IMR-90 (cell line): ENCODE measurements at regions not wholly inside any gene's neighbourhood (a gene's known extent, or its start where the extent isn't known, plus 50 kb on each side); places are given as distances from the start of the nearest gene placed in this dataset.

Source experiments
- ATAC-seq: fragments of 200-7000 bp; cut with Tn5 transposase; 2 replicates; pipeline ENCODE4 v1.9.1; 2020; ENCODE audit warnings: low read depth, mild to moderate bottlenecking, moderate library complexity
- BruUV-seq: library from RNA; stranded (reverse); fragments of 400-500 nt; replicated peaks from 2 replicates; lab custom pipeline; 2021; lab: Mats Ljungman, UMichigan
- CTCF ChIA-PET: fragments of 300-600 bp; formaldehyde crosslinking; extraction: SDS; loops from one replicate; lab custom pipeline; 2021; ENCODE audit warnings: antibody characterized with exemption; lab: Yijun Ruan, JAX
- POLR2A ChIA-PET: fragments of 300-600 bp; sonication (Branson Sonifier 250); formaldehyde crosslinking; loops from one replicate; lab custom pipeline; 2022; ENCODE audit warnings: antibody characterized with exemption; ENCODE audit not compliant: unreplicated experiment; lab: Charles Lee
- DNase-seq: peaks from one replicate; pipeline ENCODE4 v3.0.0; 2013
- H2AFZ ChIP-seq: replicated peaks from 2 replicates; pipeline ENCODE3; 2013; ENCODE audit warnings: low read length, mild to moderate bottlenecking; ENCODE audit not compliant: poor library complexity
- H2AK5ac ChIP-seq: 2 replicates; pipeline ENCODE4 v1.6.1; 2013; ENCODE audit warnings: low read depth, low read length, inconsistent platforms
- H2AK9ac ChIP-seq: replicated peaks from 2 replicates; pipeline ENCODE3; 2013; ENCODE audit warnings: mild to moderate bottlenecking, low read depth, low read length, moderate library complexity; ENCODE audit not compliant: poor library complexity
- H2BK120ac ChIP-seq: 2 replicates; pipeline ENCODE4 v1.6.1; 2013; ENCODE audit warnings: low read depth, low read length, inconsistent platforms
- H2BK15ac ChIP-seq: 3 replicates; pipeline ENCODE4 v1.6.1; 2013; ENCODE audit warnings: low read depth, low read length, inconsistent platforms
- H2BK20ac ChIP-seq: 2 replicates; pipeline ENCODE4 v1.6.1; 2013; ENCODE audit warnings: low read depth, mild to moderate bottlenecking, inconsistent platforms, low read length, moderate library complexity
- H2BK5ac ChIP-seq: 2 replicates; pipeline ENCODE4 v1.6.1; 2013; ENCODE audit warnings: mild to moderate bottlenecking, low read depth, low read length, inconsistent platforms; ENCODE audit not compliant: poor library complexity, severe bottlenecking
- H3K14ac ChIP-seq: replicated peaks from 2 replicates; pipeline ENCODE4 v1.6.1; 2013; ENCODE audit warnings: low read depth, low read length, inconsistent platforms
- H3K18ac ChIP-seq: 2 replicates; pipeline ENCODE4 v1.6.1; 2013; ENCODE audit warnings: low read depth, low read length, control low read depth
- H3K23ac ChIP-seq: 2 replicates; pipeline ENCODE4 v1.6.1; 2013; ENCODE audit warnings: low read depth, low read length, inconsistent platforms
- H3K27ac ChIP-seq: 2 replicates; pipeline ENCODE4 v1.5.1; 2013; ENCODE audit warnings: mild to moderate bottlenecking, control low read depth, low read length; ENCODE audit not compliant: insufficient read depth
- H3K27me3 ChIP-seq: 2 replicates; pipeline ENCODE4 v1.6.1; 2013; ENCODE audit warnings: low read length; ENCODE audit not compliant: control insufficient read depth, insufficient read depth
- H3K36me3 ChIP-seq: 2 replicates; pipeline ENCODE4 v1.6.1; 2013; ENCODE audit warnings: low read length, mixed read lengths; ENCODE audit not compliant: control insufficient read depth, insufficient read depth
- H3K4ac ChIP-seq: 2 replicates; pipeline ENCODE4 v1.6.1; 2013; ENCODE audit warnings: low read depth, low read length, inconsistent platforms
- H3K4me1 ChIP-seq: 2 replicates; pipeline ENCODE4 v1.6.1; 2013; ENCODE audit warnings: low read length, mixed read lengths; ENCODE audit not compliant: control insufficient read depth, insufficient read depth
- H3K4me2 ChIP-seq: 2 replicates; pipeline ENCODE4 v1.6.1; 2013; ENCODE audit warnings: low read depth, mild to moderate bottlenecking, control low read depth, low read length, moderate library complexity
- H3K4me3 ChIP-seq: 2 replicates; pipeline ENCODE4 v1.5.1; 2013; ENCODE audit warnings: low read depth, mild to moderate bottlenecking, control low read depth, low read length, moderate library complexity; ENCODE audit not compliant: insufficient read depth
- H3K56ac ChIP-seq: 2 replicates; pipeline ENCODE4 v1.6.1; 2013; ENCODE audit warnings: low read length, inconsistent platforms; ENCODE audit not compliant: insufficient read depth; ENCODE audit errors: extremely low read depth
- H3K79me1 ChIP-seq, 2 experiments: 2 replicates each; pipeline ENCODE4 v1.6.1; 2013; ENCODE audit warnings: low read length in 2 of 2, inconsistent platforms in 1 of 2, low read depth in 1 of 2
- H3K9ac ChIP-seq: 2 replicates; pipeline ENCODE4 v1.6.1; 2013; ENCODE audit warnings: low read depth, low read length, control low read depth
- H3K9me1 ChIP-seq: 2 replicates; pipeline ENCODE4 v1.6.1; 2013; ENCODE audit warnings: low read length, inconsistent platforms; ENCODE audit not compliant: insufficient read depth
- H3K9me3 ChIP-seq: 2 replicates; pipeline ENCODE4 v1.6.1; 2013; ENCODE audit warnings: low read length; ENCODE audit not compliant: control insufficient read depth, insufficient read depth
- H4K20me1 ChIP-seq: 2 replicates; pipeline ENCODE4 v1.6.1; 2013; ENCODE audit warnings: low read length, inconsistent platforms; ENCODE audit not compliant: insufficient read depth
- H4K5ac ChIP-seq: 2 replicates; pipeline ENCODE4 v1.6.1; 2013; ENCODE audit warnings: mild to moderate bottlenecking, low read depth, low read length, control low read depth
- H4K8ac ChIP-seq, 2 experiments: 2 replicates each; pipeline ENCODE4 v1.6.1; 2013; ENCODE audit warnings: low read depth in 2 of 2, low read length in 2 of 2, control low read depth in 1 of 2, inconsistent platforms in 1 of 2
- H4K91ac ChIP-seq: 2 replicates; pipeline ENCODE4 v1.6.1; 2013; ENCODE audit warnings: low read depth, low read length, inconsistent platforms; ENCODE audit not compliant: insufficient read depth
- BHLHE40 ChIP-seq: fragments of 150-350 bp; IDR thresholded peaks from 2 replicates; pipeline ENCODE4 v1.6.1; 2016; ENCODE audit warnings: mild to moderate bottlenecking, low read depth, low read length
- MAZ ChIP-seq: IDR thresholded peaks from 2 replicates; pipeline ENCODE4 v1.6.1; 2012; ENCODE audit warnings: low read depth, mild to moderate bottlenecking, low read length, improper control_type of control experiment, moderate library complexity, borderline replicate concordance
- POLR2A ChIP-seq: IDR thresholded peaks from 2 replicates; pipeline ENCODE4 v1.6.1; 2012; ENCODE audit warnings: mild to moderate bottlenecking, low read depth, low read length
- RAD21 ChIP-seq: IDR thresholded peaks from 2 replicates; pipeline ENCODE4 v1.6.1; 2012; ENCODE audit warnings: low read length, improper control_type of control experiment
- WGBS, 2 experiments: methylation state at CpG; one replicate each; pipeline versions ENCODE4 v1.1.5 to v1.1.7; 2013; ENCODE audit warnings: missing lambda C conversion rate in 2 of 2; ENCODE audit not compliant: insufficient read length in 1 of 2; ENCODE audit errors: extremely low coverage in 2 of 2; 5-methylcytosine and 5-hydroxymethylcytosine counted together
- dilution Hi-C: fragments of 300-500 bp; cut with HindIII; formaldehyde crosslinking; loops from one replicate; pipeline ENCODE4 v1.14.3; 2018; ENCODE audit warnings: low sequenced_read_pairs; ENCODE audit not compliant: unreplicated experiment
- in situ Hi-C: fragments of 300-500 bp; cut with MboI; formaldehyde crosslinking; loops from 3 replicates; pipeline ENCODE4 v1.14.3; 2019; ENCODE audit warnings: low sequenced_read_pairs, inconsistent platforms, mixed read lengths
- intact Hi-C: fragments of 100-400 bp; cut with micrococcal nuclease; formaldehyde crosslinking; loops from 2 replicates; pipeline ENCODE4 v1.10.0; 2022

- TF ChIP-seq RAD21 = no peak
- no peak for TF ChIP-seq BHLHE40
- TF ChIP-seq MAZ = no peak
- TF ChIP-seq POLR2A = no peak
- no peak overlapping the region for H2AFZ ChIP-seq
- dilution Hi-C loops (no loop called here), intact Hi-C loops (no loop called here), in situ Hi-C loops (no loop called here)
- no peak overlapping the region for H3K14ac ChIP-seq
- no peaks in the 10 kb centered on the region for H3K9me3 ChIP-seq
- H3K9ac ChIP-seq = no peak overlapping the region
- no TSS peak for BruUV-seq
- no peak overlapping the region for H3K56ac ChIP-seq
- no peak overlapping the region; the same call in 1 of the 2 replicates for H3K18ac ChIP-seq
- no peak overlapping the region for H3K4ac ChIP-seq
- H2AK9ac ChIP-seq = no peak overlapping the region
- H3K27me3 ChIP-seq = no peaks in the 10 kb centered on the region
- H2AK5ac ChIP-seq = no peak overlapping the region
- no peak overlapping the region for H2BK120ac ChIP-seq
- H2BK5ac ChIP-seq = no peak overlapping the region
- H2BK15ac ChIP-seq = no peak overlapping the region
- DNase-seq (no peak), ATAC-seq (no peak)
- H4K5ac ChIP-seq = no peak overlapping the region
- WGBS, 2 experiments = no CpG with 5 or more reads among the region's 8 CpGs
- no peak overlapping the region for H4K91ac ChIP-seq
- H3K4me3 ChIP-seq = no peak overlapping the region
- H2BK20ac ChIP-seq = no peak overlapping the region
- no peak overlapping the region for H4K8ac ChIP-seq
- H3K79me1 ChIP-seq = no peaks in the 10 kb centered on the region
- POLR2A ChIA-PET = no interaction called here
- no peak overlapping the region for H3K23ac ChIP-seq
- H3K4me1 ChIP-seq = peaks cover 2% of the 10 kb centered on the region; the same call in 1 of the 2 replicates
- no peaks in the 10 kb centered on the region for H3K9me1 ChIP-seq
- CTCF ChIA-PET = no interaction called here
- H4K20me1 ChIP-seq = no peaks in the 10 kb centered on the region
- H3K36me3 ChIP-seq = no peaks in the 10 kb centered on the region
- H3K4me2 ChIP-seq = no peak overlapping the region
- no peak overlapping the region for H3K27ac ChIP-seq
These were observed 94.3 kb upstream of the ATXN3L start for GRCh38 chrX:13414006-13414647.
